Colon (tissue), 2 donors: ENCODE measurements at regions not wholly inside any gene's neighbourhood (a gene's known extent, or its start where the extent isn't known, plus 50 kb on each side); places are given as distances from the start of the nearest gene placed in this dataset.

Experiments
- FAIRE-seq: peaks from 2 replicates; lab custom pipeline; 2012; peaks lifted over from hg19 to GRCh38; lab: Jason Lieb, UNC
- donor health status: control.
- donor health status: control.

- FAIRE-seq, result no peak
Observed at GRCh38 chr5:125695996-125696655, 727.1 kb upstream of the GRAMD2B start.

- no peak for FAIRE-seq
Observed at GRCh38 chr5:125696762-125697161, 726.4 kb upstream of the GRAMD2B start.

- no peak for FAIRE-seq
Observed at GRCh38 chr5:125698420-125698819, 724.8 kb upstream of the GRAMD2B start.

GRCh38 chr5:125699860-125700259, 723.3 kb upstream of the GRAMD2B start:
- no peak for FAIRE-seq

- no peak for FAIRE-seq
Observed at GRCh38 chr5:125700380-125700861, 722.8 kb upstream of the GRAMD2B start.

- FAIRE-seq, result no peak
Observed at GRCh38 chr5:125703616-125704015, 719.6 kb upstream of the GRAMD2B start.

- no peak for FAIRE-seq
Observed at GRCh38 chr5:125704888-125705287, 718.3 kb upstream of the GRAMD2B start.

- FAIRE-seq, result no peak
Observed at GRCh38 chr5:125708583-125708982, 714.6 kb upstream of the GRAMD2B start.

- no peak for FAIRE-seq
Observed at GRCh38 chr5:125710745-125711144, 712.5 kb upstream of the GRAMD2B start.

- FAIRE-seq, result no peak
Observed at GRCh38 chr5:125712397-125712796, 710.8 kb upstream of the GRAMD2B start.

- FAIRE-seq, result no peak
Observed at GRCh38 chr5:125713109-125713805, 710.0 kb upstream of the GRAMD2B start.

- no peak for FAIRE-seq
Observed at GRCh38 chr5:125715216-125715615, 708.0 kb upstream of the GRAMD2B start.

- FAIRE-seq, result no peak
Observed at GRCh38 chr5:125717209-125717608, 706.0 kb upstream of the GRAMD2B start.

GRCh38 chr5:125719681-125720347, 703.4 kb upstream of the GRAMD2B start:
- FAIRE-seq, result no peak

- no peak for FAIRE-seq
Observed at GRCh38 chr5:125720348-125720685, 702.9 kb upstream of the GRAMD2B start.

GRCh38 chr5:125720721-125721120, 702.5 kb upstream of the GRAMD2B start:
- no peak for FAIRE-seq

- FAIRE-seq, result no peak
Observed at GRCh38 chr5:125722550-125722949, 700.7 kb upstream of the GRAMD2B start.

GRCh38 chr5:125725691-125726090, 697.5 kb upstream of the GRAMD2B start:
- FAIRE-seq, result no peak

GRCh38 chr5:125743939-125744338, 679.3 kb upstream of the GRAMD2B start:
- FAIRE-seq, result no peak

- FAIRE-seq, result no peak
Observed at GRCh38 chr5:125746917-125747316, 676.3 kb upstream of the GRAMD2B start.

- no peak for FAIRE-seq
Observed at GRCh38 chr5:125750147-125750860, 672.9 kb upstream of the GRAMD2B start.

GRCh38 chr5:125750861-125751186, 672.4 kb upstream of the GRAMD2B start:
- no peak for FAIRE-seq

GRCh38 chr5:125756456-125756855, 666.8 kb upstream of the GRAMD2B start:
- FAIRE-seq, result no peak
